ENCODE measurements at regions not wholly inside any gene's neighbourhood (a gene's known extent, or its start where the extent isn't known, plus 50 kb on each side); places are given as distances from the start of the nearest gene placed in this dataset.

GRCh38 chr18:1304392-1304992, 399.8 kb downstream of the ADCYAP1 start:
- TF ChIP-seq, protein P1, sequence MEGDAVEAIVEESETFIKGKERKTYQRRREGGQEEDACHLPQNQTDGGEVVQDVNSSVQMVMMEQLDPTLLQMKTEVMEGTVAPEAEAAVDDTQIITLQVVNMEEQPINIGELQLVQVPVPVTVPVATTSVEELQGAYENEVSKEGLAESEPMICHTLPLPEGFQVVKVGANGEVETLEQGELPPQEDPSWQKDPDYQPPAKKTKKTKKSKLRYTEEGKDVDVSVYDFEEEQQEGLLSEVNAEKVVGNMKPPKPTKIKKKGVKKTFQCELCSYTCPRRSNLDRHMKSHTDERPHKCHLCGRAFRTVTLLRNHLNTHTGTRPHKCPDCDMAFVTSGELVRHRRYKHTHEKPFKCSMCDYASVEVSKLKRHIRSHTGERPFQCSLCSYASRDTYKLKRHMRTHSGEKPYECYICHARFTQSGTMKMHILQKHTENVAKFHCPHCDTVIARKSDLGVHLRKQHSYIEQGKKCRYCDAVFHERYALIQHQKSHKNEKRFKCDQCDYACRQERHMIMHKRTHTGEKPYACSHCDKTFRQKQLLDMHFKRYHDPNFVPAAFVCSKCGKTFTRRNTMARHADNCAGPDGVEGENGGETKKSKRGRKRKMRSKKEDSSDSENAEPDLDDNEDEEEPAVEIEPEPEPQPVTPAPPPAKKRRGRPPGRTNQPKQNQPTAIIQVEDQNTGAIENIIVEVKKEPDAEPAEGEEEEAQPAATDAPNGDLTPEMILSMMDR (IDR thresholded peaks at IDR 0.05): no peak
- no peak for TF ChIP-seq POLR2AphosphoS5 (IDR thresholded peaks at IDR 0.05; ENCODE audit: low read depth, low read length)
- no peak for TF ChIP-seq SIN3A (IDR thresholded peaks at IDR 0.05; ENCODE audit: borderline replicate concordance, low read depth, low read length)
- no peak for TF ChIP-seq REST (IDR thresholded peaks at IDR 0.05; ENCODE audit: low read depth, low read length)
- no peak for TF ChIP-seq MEF2A (IDR thresholded peaks at IDR 0.05; ENCODE audit: borderline replicate concordance, low read depth)
- no peak for TF ChIP-seq RAD21 (IDR thresholded peaks at IDR 0.05; ENCODE audit: low read length)
- no peak for TF ChIP-seq SMC3 (IDR thresholded peaks at IDR 0.05; ENCODE audit: low read depth, low read length)
- TF ChIP-seq FOSL2 (IDR thresholded peaks at IDR 0.05; ENCODE audit: borderline replicate concordance, low read depth): no peak
- no peak for TF ChIP-seq NRF1 (IDR thresholded peaks at IDR 0.05; ENCODE audit: low read depth, low read length)
- TF ChIP-seq YY1 (IDR thresholded peaks at IDR 0.05; ENCODE audit: low read depth): no peak
- TF ChIP-seq GATA2 (CRISPR knock-in tag; IDR thresholded peaks at IDR 0.05): no peak
- TF ChIP-seq JUND (IDR thresholded peaks at IDR 0.05): no peak

Measured in SK-N-SH (cell line).